ENCODE measurements at regions not wholly inside any gene's neighbourhood (a gene's known extent, or its start where the extent isn't known, plus 50 kb on each side); places are given as distances from the start of the nearest gene placed in this dataset.

DNA sequence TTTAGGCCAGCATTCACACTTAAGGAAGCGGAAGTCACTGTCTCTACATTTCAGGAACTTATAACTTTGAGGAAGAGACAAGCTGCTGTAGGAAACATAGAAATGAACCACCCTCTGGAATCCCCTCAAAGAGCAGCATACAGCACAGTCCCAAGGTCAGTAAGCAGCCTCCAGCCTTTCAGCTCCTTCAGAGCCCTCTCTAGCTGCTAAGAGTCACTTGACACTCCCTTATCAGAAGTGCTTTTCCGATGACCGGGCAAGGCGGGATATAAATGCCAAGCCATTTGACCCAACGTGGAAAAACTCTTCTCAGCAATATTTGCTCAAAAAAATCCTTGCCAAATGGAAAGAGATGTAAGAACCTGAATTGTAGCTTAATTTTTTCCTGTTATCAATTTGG lies 1284.3 kb downstream of the XPNPEP1 start:
- no peak overlapping the region for H3K4ac ChIP-seq (ENCODE audit: low read depth, low read length)
- H3K79me1 ChIP-seq (ENCODE audit: low read depth in 1 of 2, low read length in 2 of 2) = no peaks in the 10 kb centered on the region
- no CpG with 5 or more reads among the region's 5 CpGs for WGBS, 2 experiments (ENCODE audit: extremely low coverage in 2 of 2, insufficient read length in 1 of 2)
- no peak overlapping the region for H2BK120ac ChIP-seq (ENCODE audit: low read depth, low read length)
- H4K20me1 ChIP-seq (ENCODE audit: insufficient read depth, low read length) = no peaks in the 10 kb centered on the region
- no peak overlapping the region for H3K23ac ChIP-seq (ENCODE audit: low read depth, low read length)
- H3K36me3 ChIP-seq (ENCODE audit: control insufficient read depth, insufficient read depth, low read length) = no peaks in the 10 kb centered on the region
- H3K9ac ChIP-seq (ENCODE audit: low read depth, low read length) = no peak overlapping the region
- in situ Hi-C loops (cut with MboI; ENCODE audit: low sequenced_read_pairs) = no loop called here
- no peak overlapping the region for H3K14ac ChIP-seq (replicated peaks; ENCODE audit: low read depth, low read length)
- H2BK20ac ChIP-seq (ENCODE audit: low read depth, low read length) = no peak overlapping the region
- H4K8ac ChIP-seq (ENCODE audit: low read depth in 2 of 2, low read length in 2 of 2) = no peak overlapping the region
- no peaks in the 10 kb centered on the region for H3K27me3 ChIP-seq (ENCODE audit: control insufficient read depth, insufficient read depth, low read length)
- POLR2A ChIA-PET (ENCODE audit: unreplicated experiment) = no interaction called here
- no peak overlapping the region for H4K91ac ChIP-seq (ENCODE audit: insufficient read depth, low read depth, low read length)
- dilution Hi-C loops (cut with HindIII; ENCODE audit: low sequenced_read_pairs, unreplicated experiment) = no loop called here
- H2AK9ac ChIP-seq (replicated peaks; ENCODE audit: low read depth, low read length, poor library complexity) = no peak overlapping the region
- H3K18ac ChIP-seq (ENCODE audit: low read depth, low read length) = no peak overlapping the region
- ATAC-seq (ENCODE audit: low read depth) (no peak), DNase-seq (no peak)
- no TSS peak for BruUV-seq (replicated peaks)
- CTCF ChIA-PET = no interaction called here
- TF ChIP-seq FOS (IDR thresholded peaks at IDR 0.05; ENCODE audit: low read depth, low read length) (no peak), POLR2A (IDR thresholded peaks at IDR 0.05; ENCODE audit: low read depth, low read length) (no peak), CEBPB (IDR thresholded peaks at IDR 0.05; ENCODE audit: low read depth, low read length) (no peak), MAZ (IDR thresholded peaks at IDR 0.05; ENCODE audit: borderline replicate concordance, low read depth, low read length) (no peak)
- intact Hi-C loops (cut with micrococcal nuclease) = no loop called here
- no peak overlapping the region for H4K5ac ChIP-seq (ENCODE audit: low read depth, low read length)
- H3K9me3 ChIP-seq (ENCODE audit: control insufficient read depth, insufficient read depth, low read length) = no peaks in the 10 kb centered on the region
- H3K56ac ChIP-seq (ENCODE audit: extremely low read depth, insufficient read depth, low read length) = no peak overlapping the region
- H3K4me3 ChIP-seq (ENCODE audit: insufficient read depth, low read depth, low read length) = no peak overlapping the region
- H2AFZ ChIP-seq (replicated peaks; ENCODE audit: low read length, poor library complexity) = no peak overlapping the region
- H2BK5ac ChIP-seq (ENCODE audit: low read depth, low read length, poor library complexity, severe bottlenecking) = no peak overlapping the region
- H3K27ac ChIP-seq (ENCODE audit: insufficient read depth, low read length) = no peak overlapping the region
- no peaks in the 10 kb centered on the region for H3K9me1 ChIP-seq (ENCODE audit: insufficient read depth, low read length)
- H3K4me2 ChIP-seq (ENCODE audit: low read depth, low read length) = no peak overlapping the region
- H2BK15ac ChIP-seq (ENCODE audit: low read depth, low read length) = no peak overlapping the region
- no peaks in the 10 kb centered on the region for H3K4me1 ChIP-seq (ENCODE audit: control insufficient read depth, insufficient read depth, low read length)
- no peak overlapping the region for H2AK5ac ChIP-seq (ENCODE audit: low read depth, low read length)

Data from IMR-90 (cell line).